ENCODE measurements at regions not wholly inside any gene's neighbourhood (a gene's known extent, or its start where the extent isn't known, plus 50 kb on each side); places are given as distances from the start of the nearest gene placed in this dataset.

DNA sequence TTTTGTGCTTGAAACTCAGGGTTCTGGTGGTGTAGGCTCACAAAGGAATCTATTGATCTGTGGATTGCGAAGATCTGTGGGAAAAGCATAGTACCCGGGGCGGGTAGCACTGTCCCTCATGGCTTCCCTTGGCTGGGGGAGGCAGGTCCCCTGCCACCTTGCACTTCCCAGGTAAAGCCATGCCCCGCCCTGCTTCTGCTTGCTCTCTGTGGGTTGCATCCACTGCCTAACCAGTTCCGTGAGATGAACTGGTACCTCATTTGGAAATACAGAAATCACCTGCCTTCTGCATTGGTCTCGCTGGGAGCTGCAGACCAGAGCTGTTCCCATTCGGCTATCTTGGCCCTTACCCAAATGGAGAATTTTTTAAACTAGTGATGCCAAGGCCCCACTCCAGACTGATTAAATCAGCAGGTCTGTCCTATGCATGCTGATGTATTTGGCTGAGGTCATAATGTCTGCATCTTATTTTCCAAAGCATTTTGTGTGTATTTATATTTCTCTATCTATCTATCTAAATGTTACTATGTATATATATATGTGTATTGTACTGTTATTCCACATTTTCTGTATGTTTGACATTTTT is 65.5 kb upstream of the SLC7A14 start:
- TF ChIP-seq, protein P1, sequence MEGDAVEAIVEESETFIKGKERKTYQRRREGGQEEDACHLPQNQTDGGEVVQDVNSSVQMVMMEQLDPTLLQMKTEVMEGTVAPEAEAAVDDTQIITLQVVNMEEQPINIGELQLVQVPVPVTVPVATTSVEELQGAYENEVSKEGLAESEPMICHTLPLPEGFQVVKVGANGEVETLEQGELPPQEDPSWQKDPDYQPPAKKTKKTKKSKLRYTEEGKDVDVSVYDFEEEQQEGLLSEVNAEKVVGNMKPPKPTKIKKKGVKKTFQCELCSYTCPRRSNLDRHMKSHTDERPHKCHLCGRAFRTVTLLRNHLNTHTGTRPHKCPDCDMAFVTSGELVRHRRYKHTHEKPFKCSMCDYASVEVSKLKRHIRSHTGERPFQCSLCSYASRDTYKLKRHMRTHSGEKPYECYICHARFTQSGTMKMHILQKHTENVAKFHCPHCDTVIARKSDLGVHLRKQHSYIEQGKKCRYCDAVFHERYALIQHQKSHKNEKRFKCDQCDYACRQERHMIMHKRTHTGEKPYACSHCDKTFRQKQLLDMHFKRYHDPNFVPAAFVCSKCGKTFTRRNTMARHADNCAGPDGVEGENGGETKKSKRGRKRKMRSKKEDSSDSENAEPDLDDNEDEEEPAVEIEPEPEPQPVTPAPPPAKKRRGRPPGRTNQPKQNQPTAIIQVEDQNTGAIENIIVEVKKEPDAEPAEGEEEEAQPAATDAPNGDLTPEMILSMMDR (conservative IDR thresholded peaks at IDR 0.05; ENCODE audit: low read length), result no peak
- no peak for TF ChIP-seq EZH2phosphoT487 (IDR thresholded peaks at IDR 0.05; ENCODE audit: borderline replicate concordance)
